ENCODE measurements at regions not wholly inside any gene's neighbourhood (a gene's known extent, or its start where the extent isn't known, plus 50 kb on each side); places are given as distances from the start of the nearest gene placed in this dataset.

GRCh38 chr16:9330095-9330494 is 238.7 kb downstream of the HAPSTR1 start:
- H2AFZ ChIP-seq (ENCODE audit: low read depth, low read length, severe bottlenecking), result no peak overlapping the region
- H3K9me2 ChIP-seq (replicated peaks; ENCODE audit: insufficient read depth, low read length), result no peaks in the 10 kb centered on the region
- H4K20me1 ChIP-seq (ENCODE audit: low read depth, low read length), result no peaks in the 10 kb centered on the region
- TF ChIP-seq EZH2phosphoT487 (conservative IDR thresholded peaks at IDR 0.05; ENCODE audit: low read length) (no peak), CTCF (IDR thresholded peaks at IDR 0.05; ENCODE audit: insufficient read depth, low read length, poor library complexity, severe bottlenecking) (no peak)
- H3K4me3 ChIP-seq (ENCODE audit: insufficient read depth, low read length, poor library complexity, severe bottlenecking), result no peak overlapping the region
- no peaks in the 10 kb centered on the region for H3K36me3 ChIP-seq (ENCODE audit: low read length)
- H3K27me3 ChIP-seq (ENCODE audit: low read length), result no peaks in the 10 kb centered on the region
- H3F3A ChIP-seq (ENCODE audit: insufficient read depth), result no peaks in the 10 kb centered on the region
- no peak overlapping the region for H3K9ac ChIP-seq (ENCODE audit: low read length)
- H3K27ac ChIP-seq (ENCODE audit: low read depth, low read length), result no peak overlapping the region
- H3K9me3 ChIP-seq (ENCODE audit: insufficient read depth, low read length), result no peaks in the 10 kb centered on the region
- no peaks in the 10 kb centered on the region for H3K79me2 ChIP-seq (ENCODE audit: insufficient read depth, low read length)
- no peak overlapping the region for H3K4me2 ChIP-seq (ENCODE audit: low read depth, low read length, poor library complexity, severe bottlenecking)

GRCh38 chr16:9331503-9331902 is 240.1 kb downstream of the HAPSTR1 start:
- Histone ChIP-seq H3K27me3 (ENCODE audit: low read length) (no peaks in the 10 kb centered on the region), H2AFZ (ENCODE audit: low read depth, low read length, severe bottlenecking) (no peak overlapping the region), H3F3A (ENCODE audit: insufficient read depth) (no peaks in the 10 kb centered on the region), H4K20me1 (ENCODE audit: low read depth, low read length) (no peaks in the 10 kb centered on the region), H3K9me3 (ENCODE audit: insufficient read depth, low read length) (no peaks in the 10 kb centered on the region), H3K79me2 (ENCODE audit: insufficient read depth, low read length) (no peaks in the 10 kb centered on the region), H3K9me2 (replicated peaks; ENCODE audit: insufficient read depth, low read length) (no peaks in the 10 kb centered on the region; the same call in 1 of the 2 replicates), H3K4me3 (ENCODE audit: insufficient read depth, low read length, poor library complexity, severe bottlenecking) (no peak overlapping the region), H3K36me3 (ENCODE audit: low read length) (no peaks in the 10 kb centered on the region), H3K27ac (ENCODE audit: low read depth, low read length) (no peak overlapping the region), H3K9ac (ENCODE audit: low read length) (no peak overlapping the region), H3K4me2 (ENCODE audit: low read depth, low read length, poor library complexity, severe bottlenecking) (no peak overlapping the region)
- TF ChIP-seq EZH2phosphoT487 (conservative IDR thresholded peaks at IDR 0.05; ENCODE audit: low read length) (no peak), CTCF (IDR thresholded peaks at IDR 0.05; ENCODE audit: insufficient read depth, low read length, poor library complexity, severe bottlenecking) (no peak)

- H4K20me1 ChIP-seq (ENCODE audit: low read depth, low read length), result no peaks in the 10 kb centered on the region
- H3K4me3 ChIP-seq (ENCODE audit: insufficient read depth, low read length, poor library complexity, severe bottlenecking), result no peak overlapping the region
- no peaks in the 10 kb centered on the region for H3K79me2 ChIP-seq (ENCODE audit: insufficient read depth, low read length)
- no peak overlapping the region for H2AFZ ChIP-seq (ENCODE audit: low read depth, low read length, severe bottlenecking)
- no peak overlapping the region for H3K9ac ChIP-seq (ENCODE audit: low read length)
- no peak overlapping the region for H3K4me2 ChIP-seq (ENCODE audit: low read depth, low read length, poor library complexity, severe bottlenecking)
- H3K27me3 ChIP-seq (ENCODE audit: low read length), result no peaks in the 10 kb centered on the region
- no peak overlapping the region for H3K27ac ChIP-seq (ENCODE audit: low read depth, low read length)
- TF ChIP-seq CTCF (IDR thresholded peaks at IDR 0.05; ENCODE audit: insufficient read depth, low read length, poor library complexity, severe bottlenecking) (no peak), EZH2phosphoT487 (conservative IDR thresholded peaks at IDR 0.05; ENCODE audit: low read length) (no peak)
- no peaks in the 10 kb centered on the region for H3F3A ChIP-seq (ENCODE audit: insufficient read depth)
- no peaks in the 10 kb centered on the region for H3K36me3 ChIP-seq (ENCODE audit: low read length)
- H3K9me2 ChIP-seq (replicated peaks; ENCODE audit: insufficient read depth, low read length), result no peaks in the 10 kb centered on the region; the same call in 1 of the 2 replicates
- no peaks in the 10 kb centered on the region for H3K9me3 ChIP-seq (ENCODE audit: insufficient read depth, low read length)
Measured at GRCh38 chr16:9332574-9333148, 241.2 kb downstream of the HAPSTR1 start.
